CD4-positive, CD25-positive, alpha-beta regulatory T cell (primary cell): ENCODE measurements at regions not wholly inside any gene's neighbourhood (a gene's known extent, or its start where the extent isn't known, plus 50 kb on each side); places are given as distances from the start of the nearest gene placed in this dataset.

Source experiments
- ATAC-seq, 2 donors: fragments of 150-1000 bp; cut with Tn5 transposase; one replicate each; pipeline ENCODE4 v1.10.0; 2021; ENCODE audit warnings: low read depth in 2 of 2, moderate number of reproducible peaks in 2 of 2, moderate library complexity in 1 of 2
- DNase-seq, 3 donors: peaks; one replicate each; pipeline versions ENCODE4 v3.0.0 to v3.0.0-alpha.2; 2012 to 2022; ENCODE audit warnings: mixed read lengths in 1 of 3
- H3K27ac ChIP-seq: one replicate; pipeline ENCODE4 v1.7.0; 2013; ENCODE audit warnings: mild to moderate bottlenecking, low read length; ENCODE audit not compliant: insufficient read depth, poor library complexity, severe bottlenecking
- H3K27me3 ChIP-seq: one replicate; pipeline ENCODE4 v1.7.0; 2013; ENCODE audit warnings: low read length; ENCODE audit not compliant: control insufficient read depth, insufficient read depth
- H3K36me3 ChIP-seq: one replicate; pipeline ENCODE4 v1.7.0; 2013; ENCODE audit warnings: mild to moderate bottlenecking, low read length, moderate library complexity; ENCODE audit not compliant: control insufficient read depth, insufficient read depth
- H3K4me1 ChIP-seq: 2 replicates; pipeline ENCODE4 v1.7.0; 2013; ENCODE audit warnings: mild to moderate bottlenecking, low read length; ENCODE audit not compliant: insufficient read depth, control insufficient read depth, poor library complexity, severe bottlenecking
- H3K4me3 ChIP-seq: one replicate; pipeline ENCODE4 v1.7.0; 2013; ENCODE audit warnings: low read depth, mild to moderate bottlenecking, low read length, moderate library complexity
- H3K9me3 ChIP-seq, 2 experiments: 1 replicate in 1 of 2; 2 replicates in 1 of 2; pipeline ENCODE4 v1.7.0; 2013; ENCODE audit warnings: low read length in 2 of 2, mild to moderate bottlenecking in 1 of 2, moderate library complexity in 1 of 2; ENCODE audit not compliant: control insufficient read depth in 2 of 2
- H3K27ac Mint-ChIP-seq, 3 donors: one replicate each; pipeline ENCODE4 v1.8.0; 2020 to 2022; ENCODE audit warnings: mild to moderate bottlenecking in 3 of 3, mixed read lengths in 3 of 3, moderate library complexity in 2 of 3
- H3K27me3 Mint-ChIP-seq: one replicate; pipeline ENCODE4 v1.8.0; 2022; ENCODE audit warnings: mild to moderate bottlenecking, mixed read lengths
- H3K36me3 Mint-ChIP-seq: one replicate; pipeline ENCODE4 v1.8.0; 2020; ENCODE audit warnings: mixed read lengths
- H3K4me1 Mint-ChIP-seq, 4 donors: one replicate each; pipeline ENCODE4 v1.8.0; 2020 to 2022; ENCODE audit warnings: mixed read lengths in 4 of 4, mild to moderate bottlenecking in 1 of 4
- H3K4me3 Mint-ChIP-seq, 4 donors: one replicate each; pipeline ENCODE4 v1.8.0; 2020 to 2022; ENCODE audit warnings: mild to moderate bottlenecking in 4 of 4, mixed read lengths in 4 of 4, moderate library complexity in 3 of 4
- H3K9me3 Mint-ChIP-seq, 7 donors: one replicate each; pipeline ENCODE4 v1.8.0; 2020 to 2022; ENCODE audit warnings: mixed read lengths in 7 of 7, mild to moderate bottlenecking in 3 of 7, moderate library complexity in 2 of 7

DNA sequence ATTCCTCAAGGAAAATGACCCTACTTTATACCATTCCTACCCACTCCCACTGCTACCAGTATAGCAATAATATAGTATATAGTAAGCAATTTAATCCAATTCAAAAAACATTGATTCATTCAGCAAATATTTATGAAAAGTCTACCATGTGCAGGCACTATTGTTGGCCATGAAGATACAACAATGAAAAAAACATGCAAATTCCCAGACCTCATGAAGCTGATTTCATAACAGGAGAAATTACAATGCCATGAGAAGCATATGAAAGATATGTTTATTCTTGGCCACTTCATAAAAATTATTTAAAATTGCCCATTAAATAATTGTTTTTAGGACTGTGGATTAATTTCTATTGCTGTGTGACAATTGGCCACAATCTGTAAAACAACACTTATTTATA lies 315.8 kb upstream of the COL8A1 start:
- Mint-ChIP-seq H3K9me3 (peaks cover 0 to 6% (median 1%) of the 10 kb centered on the region in 7 donors), H3K27ac (no peak overlapping the region), H3K27me3 (no peaks in the 10 kb centered on the region), H3K36me3 (no peaks in the 10 kb centered on the region), H3K4me3 (no peak overlapping the region), H3K4me1 (no peaks in the 10 kb centered on the region)
- Histone ChIP-seq H3K36me3 (no peaks in the 10 kb centered on the region), H3K27ac (no peak overlapping the region), H3K9me3 (no peaks in the 10 kb centered on the region), H3K27me3 (no peaks in the 10 kb centered on the region), H3K4me1 (no peaks in the 10 kb centered on the region), H3K4me3 (no peak overlapping the region)
- ATAC-seq (no peak), DNase-seq (no peak)

DNA sequence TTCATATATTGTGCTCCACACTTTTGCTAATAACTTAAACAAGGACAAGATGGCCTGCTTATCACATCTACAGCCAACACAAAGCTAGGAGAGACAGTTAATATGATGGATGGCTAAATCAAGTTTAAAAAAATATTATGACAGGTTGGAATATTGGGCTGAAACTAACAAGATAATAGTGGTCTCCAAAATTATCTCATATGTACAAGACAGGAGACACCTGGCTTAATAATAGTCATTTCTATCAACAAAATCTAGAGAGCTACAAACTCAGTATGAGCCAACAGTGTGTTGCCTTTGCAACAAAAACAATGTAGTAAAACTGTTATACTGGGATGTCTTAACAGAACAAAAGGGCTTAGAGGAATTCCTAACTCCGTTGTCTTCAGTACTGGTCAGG lies 317.1 kb upstream of the COL8A1 start:
- H3K4me3 Mint-ChIP-seq = no peak overlapping the region
- no peaks in the 10 kb centered on the region for H3K4me1 Mint-ChIP-seq
- no peak overlapping the region for H3K27ac Mint-ChIP-seq
- H3K36me3 Mint-ChIP-seq = no peaks in the 10 kb centered on the region
- H3K27me3 ChIP-seq = no peaks in the 10 kb centered on the region
- no peaks in the 10 kb centered on the region for H3K27me3 Mint-ChIP-seq
- no peak overlapping the region for H3K4me3 ChIP-seq
- H3K9me3 Mint-ChIP-seq = peaks cover 0 to 6% (median 1%) of the 10 kb centered on the region in 7 donors
- no peaks in the 10 kb centered on the region for H3K9me3 ChIP-seq
- ATAC-seq (no peak), DNase-seq (no peak)
- H3K4me1 ChIP-seq = no peaks in the 10 kb centered on the region
- no peaks in the 10 kb centered on the region for H3K36me3 ChIP-seq
- H3K27ac ChIP-seq = no peak overlapping the region

DNA sequence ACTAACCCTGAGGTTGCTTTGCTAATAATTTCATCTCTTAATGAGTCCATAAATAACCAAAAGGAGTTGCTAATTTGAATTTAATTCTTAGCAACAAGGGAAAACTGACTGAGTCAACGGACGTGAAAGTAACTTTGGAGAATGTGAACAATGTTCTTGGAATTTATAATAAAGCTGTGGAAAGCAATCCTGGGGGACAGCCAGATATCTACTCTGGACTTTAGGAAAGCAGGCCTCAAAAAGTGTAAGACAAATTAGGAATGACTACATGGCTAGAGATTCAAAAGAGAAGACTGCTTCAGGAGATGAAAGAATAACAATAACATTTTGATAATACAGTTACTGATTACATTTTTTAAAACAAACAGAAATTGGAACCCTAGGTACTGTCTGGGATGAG lies 318.4 kb upstream of the COL8A1 start:
- no peaks in the 10 kb centered on the region for H3K27me3 ChIP-seq
- DNase-seq = no peak
- H3K36me3 Mint-ChIP-seq = no peaks in the 10 kb centered on the region
- peak overlapping the region in 1 of 3 donors; percentile 7 for H3K27ac Mint-ChIP-seq
- H3K4me1 Mint-ChIP-seq = no peaks in the 10 kb centered on the region
- no peaks in the 10 kb centered on the region for H3K27me3 Mint-ChIP-seq
- no peaks in the 10 kb centered on the region for H3K4me1 ChIP-seq
- no peak for ATAC-seq
- no peak overlapping the region for H3K4me3 Mint-ChIP-seq
- peaks cover 0 to 4% (median 1%) of the 10 kb centered on the region in 7 donors for H3K9me3 Mint-ChIP-seq
- H3K9me3 ChIP-seq = no peaks in the 10 kb centered on the region
- no peak overlapping the region for H3K4me3 ChIP-seq
- no peaks in the 10 kb centered on the region for H3K36me3 ChIP-seq
- H3K27ac ChIP-seq = no peak overlapping the region

DNA sequence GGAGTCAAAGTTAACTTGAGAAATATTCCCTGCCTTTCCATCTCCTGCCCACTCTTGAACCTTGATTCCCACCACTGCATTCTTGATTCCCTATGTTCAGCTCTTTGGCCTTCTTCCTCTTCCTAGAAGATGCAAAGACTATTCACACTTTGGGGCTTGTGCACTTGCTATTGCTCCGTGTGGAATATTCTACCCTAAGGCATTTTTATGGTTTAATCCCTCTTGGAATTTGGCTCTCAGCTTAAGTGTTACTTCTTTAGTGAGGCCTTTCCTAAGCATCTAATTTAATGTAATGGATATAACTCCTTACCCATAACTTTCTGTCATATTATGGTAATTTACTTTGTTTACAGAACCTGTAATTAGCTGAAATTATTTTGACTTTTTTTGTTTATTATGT lies 318.9 kb upstream of the COL8A1 start:
- ATAC-seq = no peak
- no peak overlapping the region for H3K4me3 Mint-ChIP-seq

DNA sequence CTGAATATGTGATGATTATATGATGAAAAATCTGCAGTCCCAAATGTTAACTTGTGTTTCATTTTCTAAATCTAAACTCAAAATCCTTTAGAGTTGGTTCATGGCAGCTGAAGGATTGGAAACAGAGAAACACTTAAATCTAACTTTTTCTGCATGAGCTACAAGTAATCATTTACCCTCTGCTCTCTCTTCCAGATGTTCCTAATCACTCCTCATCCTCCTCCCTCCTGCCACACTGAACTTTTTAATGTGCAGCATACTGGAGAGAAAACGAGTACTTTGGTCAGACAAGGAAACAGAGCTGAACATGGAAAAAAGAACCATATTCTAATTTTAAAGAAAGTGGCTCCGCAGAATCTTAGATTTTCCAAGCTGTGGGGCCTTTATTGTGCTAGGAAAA lies 321.2 kb upstream of the COL8A1 start:
- H3K27ac Mint-ChIP-seq = no peak overlapping the region

More for the DNA sequence above, 318.9 kb upstream of the COL8A1 start:
- Histone ChIP-seq H3K9me3 (no peaks in the 10 kb centered on the region), H3K27ac (no peak overlapping the region), H3K4me1 (no peaks in the 10 kb centered on the region), H3K27me3 (no peaks in the 10 kb centered on the region), H3K36me3 (no peaks in the 10 kb centered on the region), H3K4me3 (no peak overlapping the region)
- Mint-ChIP-seq H3K4me1 (no peaks in the 10 kb centered on the region), H3K27ac (peak overlapping the region in 1 of 3 donors; percentile 49), H3K36me3 (no peaks in the 10 kb centered on the region), H3K27me3 (no peaks in the 10 kb centered on the region), H3K9me3 (peaks cover 0 to 4% (median 1%) of the 10 kb centered on the region in 7 donors)
- no peak for DNase-seq

DNA sequence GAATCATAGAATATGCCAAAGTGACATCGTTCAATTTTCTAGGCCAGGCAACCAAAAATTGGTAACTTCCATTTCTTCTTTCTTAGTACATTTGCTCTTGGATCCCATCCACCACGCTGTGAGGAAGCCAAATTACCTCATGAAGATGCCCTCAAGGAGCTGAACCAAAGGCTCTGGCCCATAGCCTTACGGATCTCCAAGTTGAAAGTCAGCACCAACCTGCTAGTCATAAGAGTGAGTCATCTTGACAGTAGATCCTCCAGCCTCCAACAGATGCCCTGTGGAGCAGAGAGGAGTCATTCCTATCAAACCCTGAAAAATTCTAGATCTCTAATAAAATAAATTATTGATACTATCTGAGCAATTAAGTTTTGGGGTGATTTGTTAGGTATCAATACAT lies 322.5 kb upstream of the COL8A1 start:
- Mint-ChIP-seq H3K9me3 (peaks cover 0 to 7% (median 5%) of the 10 kb centered on the region in 7 donors), H3K4me3 (no peak overlapping the region), H3K4me1 (no peaks in the 10 kb centered on the region), H3K36me3 (no peaks in the 10 kb centered on the region), H3K27me3 (no peaks in the 10 kb centered on the region), H3K27ac (no peak overlapping the region)
- H3K9me3 ChIP-seq = no peaks in the 10 kb centered on the region
- H3K27me3 ChIP-seq = no peaks in the 10 kb centered on the region
- DNase-seq (no peak), ATAC-seq (no peak)
- no peaks in the 10 kb centered on the region for H3K36me3 ChIP-seq
- no peaks in the 10 kb centered on the region for H3K4me1 ChIP-seq
- H3K27ac ChIP-seq = no peak overlapping the region
- no peak overlapping the region for H3K4me3 ChIP-seq

More for the DNA sequence above, 321.2 kb upstream of the COL8A1 start:
- Mint-ChIP-seq H3K36me3 (no peaks in the 10 kb centered on the region), H3K27me3 (no peaks in the 10 kb centered on the region), H3K4me1 (no peaks in the 10 kb centered on the region), H3K4me3 (no peak overlapping the region), H3K9me3 (peaks cover 0 to 4% (median 4%) of the 10 kb centered on the region in 7 donors)
- ATAC-seq = no peak
- no peaks in the 10 kb centered on the region for H3K4me1 ChIP-seq
- DNase-seq = no peak
- H3K36me3 ChIP-seq = no peaks in the 10 kb centered on the region
- no peak overlapping the region for H3K4me3 ChIP-seq
- H3K9me3 ChIP-seq = no peaks in the 10 kb centered on the region
- H3K27ac ChIP-seq = no peak overlapping the region
- no peaks in the 10 kb centered on the region for H3K27me3 ChIP-seq

DNA sequence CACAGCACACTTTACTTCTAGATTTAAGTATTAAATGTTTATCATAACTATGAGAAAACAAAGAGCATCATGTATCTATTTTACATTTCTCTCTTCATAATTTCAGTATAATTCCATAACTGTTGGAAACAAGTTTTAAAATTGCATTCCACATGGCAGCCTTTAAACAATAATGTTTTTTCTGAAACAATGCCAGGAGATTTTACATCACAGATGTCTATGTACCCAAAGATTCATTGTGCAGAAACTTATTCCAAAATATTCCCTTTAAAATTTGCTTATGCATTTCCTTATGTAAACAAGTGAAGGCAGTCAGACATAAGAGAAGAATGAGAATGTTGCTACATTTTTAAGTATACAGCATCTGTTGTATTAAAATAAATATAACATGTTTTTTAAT lies 324.9 kb upstream of the COL8A1 start:
- Histone ChIP-seq H3K4me3 (no peak overlapping the region), H3K9me3 (no peaks in the 10 kb centered on the region), H3K27me3 (no peaks in the 10 kb centered on the region), H3K27ac (no peak overlapping the region), H3K4me1 (no peaks in the 10 kb centered on the region), H3K36me3 (no peaks in the 10 kb centered on the region)
- H3K27me3 Mint-ChIP-seq = no peaks in the 10 kb centered on the region
- peaks cover under 1 to 28% (median 6%) of the 10 kb centered on the region in 7 donors for H3K9me3 Mint-ChIP-seq
- ATAC-seq (no peak), DNase-seq (no peak)
- H3K4me3 Mint-ChIP-seq = no peak overlapping the region
- no peaks in the 10 kb centered on the region for H3K4me1 Mint-ChIP-seq
- H3K27ac Mint-ChIP-seq = no peak overlapping the region
- no peaks in the 10 kb centered on the region for H3K36me3 Mint-ChIP-seq

DNA sequence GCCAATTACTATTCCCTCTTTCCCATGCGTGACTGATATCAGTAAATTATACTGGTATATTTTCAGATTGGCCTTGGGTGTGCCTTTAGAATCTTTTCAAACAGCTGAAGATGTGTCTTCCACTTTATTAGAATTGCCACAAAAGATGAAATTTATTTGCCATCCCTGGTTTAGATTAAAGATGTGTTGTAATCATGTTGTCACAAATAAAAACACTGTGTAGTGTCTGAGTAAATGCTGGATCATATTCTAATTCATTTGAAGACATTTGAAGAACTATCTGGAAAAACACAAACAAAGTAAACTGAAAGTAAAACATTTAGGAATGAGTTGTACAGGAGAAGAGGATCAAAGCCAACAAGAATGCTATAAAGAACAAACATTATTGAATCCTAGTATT lies 339.7 kb upstream of the COL8A1 start:
- H3K27ac Mint-ChIP-seq = no peak overlapping the region
- H3K36me3 Mint-ChIP-seq = no peaks in the 10 kb centered on the region
- H3K4me1 Mint-ChIP-seq = no peaks in the 10 kb centered on the region
- H3K27me3 Mint-ChIP-seq = no peaks in the 10 kb centered on the region
- Histone ChIP-seq H3K27me3 (no peaks in the 10 kb centered on the region), H3K4me1 (no peaks in the 10 kb centered on the region), H3K36me3 (no peaks in the 10 kb centered on the region), H3K4me3 (no peak overlapping the region), H3K27ac (no peak overlapping the region), H3K9me3 (peaks cover 0 to 3% of the 10 kb centered on the region in 2 experiments)
- H3K4me3 Mint-ChIP-seq = no peak overlapping the region
- DNase-seq (no peak), ATAC-seq (no peak)
- H3K9me3 Mint-ChIP-seq = peaks cover 0 to 15% (median 5%) of the 10 kb centered on the region in 7 donors
